ENCODE measurements at regions not wholly inside any gene's neighbourhood (a gene's known extent, or its start where the extent isn't known, plus 50 kb on each side); places are given as distances from the start of the nearest gene placed in this dataset.
"Not testable (repeated sequence)": the region's sequence is repeated elsewhere in the genome, so short reads cannot be mapped to it uniquely, and the experiment has no call there.

GRCh38 chr9:73439839-73440238 lies 288.2 kb downstream of the ANXA1 start:
- TF ChIP-seq, protein P1, sequence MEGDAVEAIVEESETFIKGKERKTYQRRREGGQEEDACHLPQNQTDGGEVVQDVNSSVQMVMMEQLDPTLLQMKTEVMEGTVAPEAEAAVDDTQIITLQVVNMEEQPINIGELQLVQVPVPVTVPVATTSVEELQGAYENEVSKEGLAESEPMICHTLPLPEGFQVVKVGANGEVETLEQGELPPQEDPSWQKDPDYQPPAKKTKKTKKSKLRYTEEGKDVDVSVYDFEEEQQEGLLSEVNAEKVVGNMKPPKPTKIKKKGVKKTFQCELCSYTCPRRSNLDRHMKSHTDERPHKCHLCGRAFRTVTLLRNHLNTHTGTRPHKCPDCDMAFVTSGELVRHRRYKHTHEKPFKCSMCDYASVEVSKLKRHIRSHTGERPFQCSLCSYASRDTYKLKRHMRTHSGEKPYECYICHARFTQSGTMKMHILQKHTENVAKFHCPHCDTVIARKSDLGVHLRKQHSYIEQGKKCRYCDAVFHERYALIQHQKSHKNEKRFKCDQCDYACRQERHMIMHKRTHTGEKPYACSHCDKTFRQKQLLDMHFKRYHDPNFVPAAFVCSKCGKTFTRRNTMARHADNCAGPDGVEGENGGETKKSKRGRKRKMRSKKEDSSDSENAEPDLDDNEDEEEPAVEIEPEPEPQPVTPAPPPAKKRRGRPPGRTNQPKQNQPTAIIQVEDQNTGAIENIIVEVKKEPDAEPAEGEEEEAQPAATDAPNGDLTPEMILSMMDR (IDR thresholded peaks at IDR 0.05 in 4 of 5, conservative IDR thresholded peaks at IDR 0.05 in 1 of 5), result not testable (repeated sequence)
- TF ChIP-seq POLR2A (IDR thresholded peaks at IDR 0.05), result not testable (repeated sequence)

Measured in gastrocnemius medialis (tissue), 4 donors.